WTC11 (cell line): ENCODE measurements at regions not wholly inside any gene's neighbourhood (a gene's known extent, or its start where the extent isn't known, plus 50 kb on each side); places are given as distances from the start of the nearest gene placed in this dataset.

ENCODE experiments used
- ATAC-seq: fragments of 200-7000 bp; cut with Tn5 transposase; 2 replicates; pipeline ENCODE4 v1.10.0; 2021; ENCODE audit warnings: mild to moderate bottlenecking, moderate library complexity
- CTCF ChIA-PET: fragments of 300-600 bp; sonication (Branson Sonifier 250); formaldehyde crosslinking; loops from one replicate; lab custom pipeline; 2021; ENCODE audit warnings: antibody characterized with exemption; lab: Charles Lee
- POLR2A ChIA-PET: fragments of 350-600 bp; sonication (Branson Sonifier 250); formaldehyde crosslinking; loops from one replicate; lab custom pipeline; 2021; ENCODE audit warnings: antibody characterized with exemption; lab: Charles Lee
- DNase-seq: peaks from one replicate; pipeline ENCODE4 v3.0.0; 2021; ENCODE audit warnings: low spot score
- H3K27ac Mint-ChIP-seq: 2 replicates; pipeline ENCODE4 v1.8.0; 2021; ENCODE audit warnings: mixed read lengths
- H3K27me3 Mint-ChIP-seq: 2 replicates; pipeline ENCODE4 v1.8.0; 2021; ENCODE audit warnings: low read depth, mild to moderate bottlenecking, moderate library complexity, mixed read lengths
- H3K36me3 Mint-ChIP-seq: 2 replicates; pipeline ENCODE4 v1.8.0; 2021; ENCODE audit warnings: mixed read lengths
- H3K4me1 Mint-ChIP-seq: 2 replicates; pipeline ENCODE4 v1.8.0; 2022; ENCODE audit warnings: mixed read lengths
- H3K4me3 Mint-ChIP-seq: 2 replicates; pipeline ENCODE4 v1.8.0; 2021; ENCODE audit warnings: mild to moderate bottlenecking, moderate library complexity, mixed read lengths
- H3K9me3 Mint-ChIP-seq: 2 replicates; pipeline ENCODE4 v1.8.0; 2021; ENCODE audit warnings: mixed read lengths
- ELF4 ChIP-seq: sonication (generic); formaldehyde crosslinking; IDR thresholded peaks from 2 replicates; pipeline ENCODE4 v1.8.1; 2022; ENCODE audit warnings: low read depth, mild to moderate bottlenecking, moderate library complexity, missing genetic modification reagents
- ETV6 ChIP-seq: sonication (generic); formaldehyde crosslinking; IDR thresholded peaks from 2 replicates; pipeline ENCODE4 v1.8.1; 2022; ENCODE audit warnings: mild to moderate bottlenecking, missing genetic modification reagents
- FOXK1 ChIP-seq: sonication (generic); formaldehyde crosslinking; IDR thresholded peaks from 2 replicates; pipeline ENCODE4 v1.8.0; 2022; ENCODE audit warnings: mild to moderate bottlenecking, moderate library complexity, missing genetic modification reagents
- FOXP1 ChIP-seq: sonication (generic); formaldehyde crosslinking; IDR thresholded peaks from 2 replicates; pipeline ENCODE4 v1.8.0; 2022; ENCODE audit warnings: missing genetic modification reagents, mild to moderate bottlenecking, moderate library complexity, borderline replicate concordance
- FOXP4 ChIP-seq: sonication (generic); formaldehyde crosslinking; IDR thresholded peaks from 2 replicates; pipeline ENCODE4 v1.8.0; 2022; ENCODE audit warnings: mild to moderate bottlenecking, missing genetic modification reagents
- GABPB1 ChIP-seq: sonication (generic); formaldehyde crosslinking; IDR thresholded peaks from 2 replicates; pipeline ENCODE4 v1.8.1; 2023; ENCODE audit warnings: mild to moderate bottlenecking, missing genetic modification reagents
- GTF2I ChIP-seq: fragments of 250-450 bp; sonication (Bioruptor Pico); conservative IDR thresholded peaks from 2 replicates; pipeline ENCODE4 v1.4.0; 2021; ENCODE audit warnings: mild to moderate bottlenecking
- IRF2 ChIP-seq: sonication (generic); formaldehyde crosslinking; IDR thresholded peaks from 2 replicates; pipeline ENCODE4 v1.8.0; 2022; ENCODE audit warnings: low read depth, missing genetic modification reagents, borderline replicate concordance
- JAZF1 ChIP-seq: fragments of 250-450 bp; sonication (Bioruptor Pico); IDR thresholded peaks from 2 replicates; pipeline ENCODE4 v1.9.0; 2021; ENCODE audit warnings: moderate library complexity, mild to moderate bottlenecking, inconsistent platforms
- JUN ChIP-seq: sonication (generic); formaldehyde crosslinking; IDR thresholded peaks from 2 replicates; pipeline ENCODE4 v1.8.0; 2023; ENCODE audit warnings: mild to moderate bottlenecking, missing genetic modification reagents
- NFATC4 ChIP-seq: fragments of 250-450 bp; sonication (Bioruptor Pico); IDR thresholded peaks from 2 replicates; pipeline ENCODE4 v1.9.0; 2021; ENCODE audit warnings: mild to moderate bottlenecking
- NFE2L1 ChIP-seq: sonication (generic); formaldehyde crosslinking; IDR thresholded peaks from 2 replicates; pipeline ENCODE4 v1.8.1; 2023; ENCODE audit warnings: missing genetic modification reagents
- NFYB ChIP-seq: sonication (generic); formaldehyde crosslinking; conservative IDR thresholded peaks from 2 replicates; pipeline ENCODE4 v1.8.0; 2022; ENCODE audit warnings: low read depth, missing genetic modification reagents
- OVOL2 ChIP-seq: fragments of 250-450 bp; sonication (Bioruptor Pico); IDR thresholded peaks from 2 replicates; pipeline ENCODE4 v1.9.0; 2021; ENCODE audit warnings: mild to moderate bottlenecking, borderline replicate concordance
- PREB ChIP-seq: sonication (generic); formaldehyde crosslinking; IDR thresholded peaks from 2 replicates; pipeline ENCODE4 v1.8.1; 2022; ENCODE audit warnings: mild to moderate bottlenecking, missing genetic modification reagents, moderate library complexity, borderline replicate concordance
- PRRX2 ChIP-seq: fragments of 250-450 bp; sonication (Bioruptor Pico); IDR thresholded peaks from 2 replicates; pipeline ENCODE4 v1.8.0; 2021; ENCODE audit warnings: mild to moderate bottlenecking
- SMAD3 ChIP-seq: sonication (generic); formaldehyde crosslinking; IDR thresholded peaks from 2 replicates; pipeline ENCODE4 v1.8.0; 2022; ENCODE audit warnings: missing genetic modification reagents, mild to moderate bottlenecking, borderline replicate concordance
- SMAD4 ChIP-seq: sonication (generic); formaldehyde crosslinking; IDR thresholded peaks from 2 replicates; pipeline ENCODE4 v1.8.0; 2022; ENCODE audit warnings: mild to moderate bottlenecking, missing genetic modification reagents
- ZNF138 ChIP-seq: sonication (generic); formaldehyde crosslinking; conservative IDR thresholded peaks from 2 replicates; pipeline ENCODE4 v1.8.1; 2022; ENCODE audit warnings: mild to moderate bottlenecking, moderate library complexity, missing genetic modification reagents
- ZNF219 ChIP-seq: sonication (generic); formaldehyde crosslinking; IDR thresholded peaks from 2 replicates; pipeline ENCODE4 v1.8.0; 2023; ENCODE audit warnings: missing genetic modification reagents, mild to moderate bottlenecking, borderline replicate concordance
- ZNF416 ChIP-seq: fragments of 250-450 bp; sonication (Bioruptor Pico); IDR thresholded peaks from 2 replicates; pipeline ENCODE4 v1.9.0; 2021; ENCODE audit warnings: mild to moderate bottlenecking, inconsistent platforms
- TF ChIP-seq, protein P1 (sequence below): fragments of 200-600 bp; IDR thresholded peaks from 2 replicates; pipeline ENCODE4 v1.8.0; 2022; ENCODE audit warnings: antibody characterized with exemption
- TF ChIP-seq, protein P2 (sequence below): sonication (generic); formaldehyde crosslinking; IDR thresholded peaks from 2 replicates; pipeline ENCODE4 v1.8.1; 2022; ENCODE audit warnings: missing genetic modification reagents, borderline replicate concordance
- TF ChIP-seq, protein P3 (sequence below): fragments of 250-450 bp; sonication (Bioruptor Pico); IDR thresholded peaks from 2 replicates; pipeline ENCODE4 v1.9.0; 2021; ENCODE audit warnings: mild to moderate bottlenecking
- TF ChIP-seq, protein P4 (sequence below): sonication (generic); formaldehyde crosslinking; IDR thresholded peaks from 2 replicates; pipeline ENCODE4 v1.8.1; 2022; ENCODE audit warnings: mild to moderate bottlenecking, moderate library complexity, missing genetic modification reagents
- TF ChIP-seq, protein P5 (sequence below): sonication (generic); formaldehyde crosslinking; IDR thresholded peaks from 2 replicates; pipeline ENCODE4 v1.8.0; 2022; ENCODE audit warnings: mild to moderate bottlenecking, missing genetic modification reagents

DNA sequence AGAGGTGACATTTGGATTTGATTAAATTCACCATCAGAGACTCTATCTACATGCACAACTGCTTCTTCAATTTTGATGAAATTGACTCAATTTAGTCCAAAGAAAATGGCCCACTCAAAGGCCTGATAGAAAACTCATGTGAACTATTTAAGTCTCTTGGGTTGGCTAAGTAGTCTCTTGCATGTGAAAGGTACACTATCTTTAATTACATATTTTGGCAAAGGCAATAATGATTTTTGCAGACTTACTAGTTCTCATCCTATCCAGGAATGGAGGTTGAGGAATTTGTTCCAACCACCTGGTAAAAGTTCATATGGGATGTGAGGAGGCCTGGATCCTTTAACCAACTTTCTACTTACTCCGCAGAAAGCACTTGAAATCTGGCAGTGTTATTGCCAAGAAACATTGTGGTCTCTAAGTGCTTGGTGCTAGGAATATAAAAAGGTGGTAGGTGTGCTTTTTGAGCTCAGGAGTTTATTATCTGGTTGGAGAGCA, 618.6 kb upstream of the MKI67 start:
- Mint-ChIP-seq H3K36me3 (no peaks in the 10 kb centered on the region), H3K4me3 (no peak overlapping the region), H3K4me1 (peaks cover 38% of the 10 kb centered on the region), H3K27ac (no peak overlapping the region)
- CTCF ChIA-PET, result no interaction called here
- TF ChIP-seq SMAD3 (CRISPR knock-in tag), result no peak
- no peak for TF ChIP-seq IRF2 (CRISPR knock-in tag)
- TF ChIP-seq, protein P1, sequence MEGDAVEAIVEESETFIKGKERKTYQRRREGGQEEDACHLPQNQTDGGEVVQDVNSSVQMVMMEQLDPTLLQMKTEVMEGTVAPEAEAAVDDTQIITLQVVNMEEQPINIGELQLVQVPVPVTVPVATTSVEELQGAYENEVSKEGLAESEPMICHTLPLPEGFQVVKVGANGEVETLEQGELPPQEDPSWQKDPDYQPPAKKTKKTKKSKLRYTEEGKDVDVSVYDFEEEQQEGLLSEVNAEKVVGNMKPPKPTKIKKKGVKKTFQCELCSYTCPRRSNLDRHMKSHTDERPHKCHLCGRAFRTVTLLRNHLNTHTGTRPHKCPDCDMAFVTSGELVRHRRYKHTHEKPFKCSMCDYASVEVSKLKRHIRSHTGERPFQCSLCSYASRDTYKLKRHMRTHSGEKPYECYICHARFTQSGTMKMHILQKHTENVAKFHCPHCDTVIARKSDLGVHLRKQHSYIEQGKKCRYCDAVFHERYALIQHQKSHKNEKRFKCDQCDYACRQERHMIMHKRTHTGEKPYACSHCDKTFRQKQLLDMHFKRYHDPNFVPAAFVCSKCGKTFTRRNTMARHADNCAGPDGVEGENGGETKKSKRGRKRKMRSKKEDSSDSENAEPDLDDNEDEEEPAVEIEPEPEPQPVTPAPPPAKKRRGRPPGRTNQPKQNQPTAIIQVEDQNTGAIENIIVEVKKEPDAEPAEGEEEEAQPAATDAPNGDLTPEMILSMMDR, result no peak
- TF ChIP-seq NFYB (CRISPR knock-in tag), result no peak
- TF ChIP-seq ELF4 (CRISPR knock-in tag), result no peak
- no peak for TF ChIP-seq FOXK1 (CRISPR knock-in tag)
- TF ChIP-seq OVOL2, result no peak
- TF ChIP-seq GTF2I (CRISPR knock-in tag), result no peak
- no peak for TF ChIP-seq GABPB1 (CRISPR knock-in tag)
- no peak for TF ChIP-seq PREB (CRISPR knock-in tag)
- no peak for TF ChIP-seq ZNF138
- TF ChIP-seq ETV6 (CRISPR knock-in tag), result no peak
- TF ChIP-seq JUN (CRISPR knock-in tag), result no peak
- no peak for TF ChIP-seq PRRX2 (CRISPR knock-in tag)
- TF ChIP-seq NFATC4, result no peak
- TF ChIP-seq FOXP1 (CRISPR knock-in tag), result no peak
- TF ChIP-seq, all 79 proteins: peak for 0
- POLR2A ChIA-PET, result no interaction called here
- no peaks in the 10 kb centered on the region for H3K9me3 Mint-ChIP-seq
- ATAC-seq (no peak), DNase-seq (no peak)
- H3K27me3 Mint-ChIP-seq, result no peaks in the 10 kb centered on the region

DNA sequence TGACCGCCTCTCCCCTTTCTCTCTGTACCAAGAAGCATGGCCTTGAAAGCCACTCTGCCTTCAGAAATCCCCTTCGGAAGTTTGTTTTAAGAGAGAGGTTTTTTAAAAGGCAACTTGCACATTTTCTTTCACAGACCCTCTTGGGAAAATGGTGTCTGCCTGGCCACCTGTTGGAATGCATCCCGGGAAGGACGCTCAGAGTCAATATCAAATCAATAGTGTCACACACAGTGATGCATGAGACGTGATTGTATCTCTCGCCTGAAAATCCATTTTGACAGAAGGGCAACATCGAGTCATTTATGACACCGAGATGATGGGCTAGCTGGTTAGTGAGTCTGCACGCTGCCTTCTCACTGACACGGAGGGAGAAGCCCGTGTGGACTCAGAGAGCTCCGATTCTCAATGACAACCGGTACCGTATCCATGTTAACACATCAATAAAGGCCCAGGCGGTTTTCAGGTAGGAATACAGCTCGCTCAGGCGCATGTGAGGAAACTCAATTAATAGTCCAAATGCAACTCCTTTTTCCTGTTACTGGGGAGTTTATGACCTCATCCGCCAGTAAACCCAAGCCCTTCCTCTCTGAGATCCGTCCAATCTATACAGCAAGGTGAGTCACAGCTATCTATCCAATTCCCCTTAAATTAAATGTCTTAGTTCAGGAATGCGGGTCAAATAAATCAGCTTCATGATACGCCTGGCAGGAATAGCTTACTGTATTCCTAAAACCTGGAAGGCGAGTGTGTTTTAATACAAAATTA, 621.5 kb upstream of the MKI67 start:
- CTCF ChIA-PET, result no interaction called here
- DNase-seq (no peak), ATAC-seq (no peak)
- Mint-ChIP-seq H3K4me3 (no peak overlapping the region), H3K9me3 (peaks cover 12% of the 10 kb centered on the region), H3K27me3 (no peaks in the 10 kb centered on the region), H3K27ac (no peak overlapping the region), H3K4me1 (peaks cover 17% of the 10 kb centered on the region), H3K36me3 (peaks cover 6% of the 10 kb centered on the region)
- POLR2A ChIA-PET, result no interaction called here
- TF ChIP-seq ZNF138, result no peak
- no peak for TF ChIP-seq FOXK1 (CRISPR knock-in tag)
- TF ChIP-seq ZNF416, result no peak

- Mint-ChIP-seq H3K4me1 (no peaks in the 10 kb centered on the region), H3K27me3 (no peaks in the 10 kb centered on the region), H3K4me3 (no peak overlapping the region), H3K27ac (no peak overlapping the region), H3K9me3 (peaks cover 18% of the 10 kb centered on the region), H3K36me3 (peaks cover 11% of the 10 kb centered on the region)
- ChIA-PET POLR2A (no interaction called here), CTCF (no interaction called here)
- ATAC-seq (no peak), DNase-seq (no peak)
- no peak for TF ChIP-seq NFATC4
- TF ChIP-seq, protein P2, sequence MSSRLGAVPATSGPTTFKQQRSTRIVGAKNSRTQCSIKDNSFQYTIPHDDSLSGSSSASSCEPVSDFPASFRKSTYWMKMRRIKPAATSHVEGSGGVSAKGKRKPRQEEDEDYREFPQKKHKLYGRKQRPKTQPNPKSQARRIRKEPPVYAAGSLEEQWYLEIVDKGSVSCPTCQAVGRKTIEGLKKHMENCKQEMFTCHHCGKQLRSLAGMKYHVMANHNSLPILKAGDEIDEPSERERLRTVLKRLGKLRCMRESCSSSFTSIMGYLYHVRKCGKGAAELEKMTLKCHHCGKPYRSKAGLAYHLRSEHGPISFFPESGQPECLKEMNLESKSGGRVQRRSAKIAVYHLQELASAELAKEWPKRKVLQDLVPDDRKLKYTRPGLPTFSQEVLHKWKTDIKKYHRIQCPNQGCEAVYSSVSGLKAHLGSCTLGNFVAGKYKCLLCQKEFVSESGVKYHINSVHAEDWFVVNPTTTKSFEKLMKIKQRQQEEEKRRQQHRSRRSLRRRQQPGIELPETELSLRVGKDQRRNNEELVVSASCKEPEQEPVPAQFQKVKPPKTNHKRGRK, result no peak
- TF ChIP-seq FOXP4 (CRISPR knock-in tag), result no peak
- TF ChIP-seq, protein P3, sequence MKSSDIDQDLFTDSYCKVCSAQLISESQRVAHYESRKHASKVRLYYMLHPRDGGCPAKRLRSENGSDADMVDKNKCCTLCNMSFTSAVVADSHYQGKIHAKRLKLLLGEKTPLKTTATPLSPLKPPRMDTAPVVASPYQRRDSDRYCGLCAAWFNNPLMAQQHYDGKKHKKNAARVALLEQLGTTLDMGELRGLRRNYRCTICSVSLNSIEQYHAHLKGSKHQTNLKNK (CRISPR knock-in tag), result no peak
- no peak for TF ChIP-seq SMAD4 (CRISPR knock-in tag)
- TF ChIP-seq ZNF219 (CRISPR knock-in tag), result no peak
- TF ChIP-seq, protein P4, sequence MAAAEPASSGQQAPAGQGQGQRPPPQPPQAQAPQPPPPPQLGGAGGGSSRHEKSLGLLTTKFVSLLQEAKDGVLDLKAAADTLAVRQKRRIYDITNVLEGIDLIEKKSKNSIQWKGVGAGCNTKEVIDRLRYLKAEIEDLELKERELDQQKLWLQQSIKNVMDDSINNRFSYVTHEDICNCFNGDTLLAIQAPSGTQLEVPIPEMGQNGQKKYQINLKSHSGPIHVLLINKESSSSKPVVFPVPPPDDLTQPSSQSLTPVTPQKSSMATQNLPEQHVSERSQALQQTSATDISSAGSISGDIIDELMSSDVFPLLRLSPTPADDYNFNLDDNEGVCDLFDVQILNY, result no peak
- TF ChIP-seq, protein P5, sequence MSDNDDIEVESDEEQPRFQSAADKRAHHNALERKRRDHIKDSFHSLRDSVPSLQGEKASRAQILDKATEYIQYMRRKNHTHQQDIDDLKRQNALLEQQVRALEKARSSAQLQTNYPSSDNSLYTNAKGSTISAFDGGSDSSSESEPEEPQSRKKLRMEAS, result no peak
- no peak for TF ChIP-seq ZNF138
- no peak for TF ChIP-seq GABPB1 (CRISPR knock-in tag)
- TF ChIP-seq NFE2L1, result no peak
- no peak for TF ChIP-seq JAZF1 (CRISPR knock-in tag)
Observed at GRCh38 chr10:128751284-128751683, 625.1 kb upstream of the MKI67 start.
